NAMALWA (cell line): ENCODE measurements at regions not wholly inside any gene's neighbourhood (a gene's known extent, or its start where the extent isn't known, plus 50 kb on each side); places are given as distances from the start of the nearest gene placed in this dataset.
"Not testable (repeated sequence)": the region's sequence is repeated elsewhere in the genome, so short reads cannot be mapped to it uniquely, and the experiment has no call there.

Experiments
- DNase-seq: peaks from one replicate; pipeline ENCODE4 v3.0.0-alpha.2; 2015; ENCODE audit warnings: low spot score

GRCh38 chr7:19533266-19533665, 175.6 kb downstream of the POLR1F start:
- no peak for DNase-seq

- DNase-seq, result no peak
Measured at GRCh38 chr7:19530852-19531251, 178.0 kb downstream of the POLR1F start.

DNA sequence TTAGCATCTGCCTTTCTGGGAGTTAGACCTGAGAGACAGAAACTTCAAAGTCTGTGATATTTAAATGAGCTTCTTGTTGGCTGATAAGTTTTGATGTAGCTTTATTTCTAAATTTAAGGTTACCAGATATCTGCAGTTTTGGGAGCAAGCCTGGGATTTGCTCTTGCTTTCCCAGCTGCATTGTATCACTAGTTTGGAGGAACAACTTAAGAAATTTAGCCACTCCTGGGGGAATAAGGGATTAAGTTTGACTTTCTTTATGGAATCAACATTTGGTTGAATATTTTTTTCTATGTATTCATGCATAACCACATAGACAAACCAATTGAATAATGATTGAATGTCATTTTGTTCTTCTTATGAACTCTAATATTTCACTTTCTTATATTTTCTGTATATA, 178.6 kb downstream of the POLR1F start:
- no peak for DNase-seq

DNA sequence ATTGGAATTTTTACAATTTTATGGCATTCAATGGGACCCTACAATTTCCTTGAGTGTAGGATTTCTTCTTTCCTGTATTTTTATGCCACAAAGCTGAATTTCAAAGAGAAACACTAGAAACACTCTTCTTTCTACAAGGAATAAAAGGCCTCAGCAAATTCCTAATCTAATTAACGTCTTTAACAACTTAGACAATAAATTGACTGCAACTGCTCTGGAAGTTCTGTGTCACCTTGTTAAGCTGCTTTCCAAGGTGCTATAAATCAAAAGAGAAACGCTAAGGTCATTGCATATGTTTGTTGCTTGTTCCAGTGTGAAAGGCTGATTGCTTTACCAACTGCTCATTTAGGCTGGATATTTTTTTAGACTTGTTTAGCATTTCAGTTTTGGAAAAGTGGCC, 182.2 kb downstream of the POLR1F start:
- no peak for DNase-seq

DNA sequence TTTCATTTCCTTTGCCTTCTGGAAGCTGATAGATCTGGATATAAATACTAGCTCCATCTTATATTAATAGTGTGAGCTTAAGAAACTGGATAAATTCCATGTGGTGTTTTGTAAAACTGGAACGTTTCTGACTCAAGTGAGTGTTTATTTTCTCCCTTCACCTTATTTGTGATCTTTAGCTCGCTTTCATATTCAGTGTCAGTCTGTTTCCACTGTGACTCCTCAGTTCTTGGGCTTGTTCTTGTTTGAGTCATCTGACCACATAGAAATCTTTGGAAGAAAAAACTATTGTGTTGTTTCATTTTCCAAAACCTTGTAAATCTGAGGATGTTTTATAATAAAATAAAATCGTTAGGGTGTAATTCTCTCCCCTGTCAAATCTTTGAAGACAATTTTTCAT, 186.4 kb downstream of the POLR1F start:
- no peak for DNase-seq

DNA sequence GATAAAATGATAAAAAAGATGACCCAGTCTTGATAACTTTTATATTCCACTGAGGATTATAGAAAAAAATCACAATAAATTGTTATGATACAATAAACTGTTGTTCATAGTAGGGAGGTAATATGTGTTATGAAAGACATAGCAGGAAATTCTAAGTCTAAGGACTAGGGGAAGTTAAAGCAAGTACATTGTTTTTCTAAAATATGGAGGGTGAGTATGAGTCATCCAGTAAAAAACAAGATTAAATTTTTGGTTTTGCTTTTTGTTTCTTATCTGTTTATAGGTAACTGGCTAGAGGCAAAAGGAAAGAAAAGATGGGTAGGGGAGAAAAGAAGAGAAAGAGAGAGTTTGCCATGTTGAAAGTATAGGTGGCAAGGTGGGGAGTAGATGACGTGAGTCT, 188.4 kb downstream of the POLR1F start:
- DNase-seq, result no peak

GRCh38 chr7:19519443-19520021, 189.3 kb downstream of the POLR1F start:
- no peak for DNase-seq

- DNase-seq, result not testable (repeated sequence)
Measured at GRCh38 chr7:19517546-19517945, 191.3 kb downstream of the POLR1F start.

DNA sequence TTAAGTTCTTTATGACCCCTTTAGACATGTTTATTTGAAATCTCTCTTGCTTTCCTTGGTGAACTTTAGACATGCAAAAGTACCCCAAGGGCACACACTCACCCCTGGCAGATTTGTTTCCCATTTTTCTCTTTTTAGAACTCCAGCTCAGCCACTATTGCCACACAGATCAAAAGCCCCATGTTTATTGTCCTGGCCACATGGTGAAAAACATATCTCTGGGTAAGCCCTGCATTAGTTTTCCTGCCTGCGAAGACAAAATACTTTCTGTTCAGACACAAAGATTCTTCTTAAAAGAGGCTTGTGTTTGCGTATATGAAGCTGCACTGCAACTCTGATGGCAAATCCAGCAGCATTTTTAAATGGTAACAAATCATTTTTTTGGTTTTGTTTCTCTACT, 200.0 kb downstream of the POLR1F start:
- no peak for DNase-seq

GRCh38 chr7:19508124-19508523, 200.7 kb downstream of the POLR1F start:
- DNase-seq, result no peak

DNA sequence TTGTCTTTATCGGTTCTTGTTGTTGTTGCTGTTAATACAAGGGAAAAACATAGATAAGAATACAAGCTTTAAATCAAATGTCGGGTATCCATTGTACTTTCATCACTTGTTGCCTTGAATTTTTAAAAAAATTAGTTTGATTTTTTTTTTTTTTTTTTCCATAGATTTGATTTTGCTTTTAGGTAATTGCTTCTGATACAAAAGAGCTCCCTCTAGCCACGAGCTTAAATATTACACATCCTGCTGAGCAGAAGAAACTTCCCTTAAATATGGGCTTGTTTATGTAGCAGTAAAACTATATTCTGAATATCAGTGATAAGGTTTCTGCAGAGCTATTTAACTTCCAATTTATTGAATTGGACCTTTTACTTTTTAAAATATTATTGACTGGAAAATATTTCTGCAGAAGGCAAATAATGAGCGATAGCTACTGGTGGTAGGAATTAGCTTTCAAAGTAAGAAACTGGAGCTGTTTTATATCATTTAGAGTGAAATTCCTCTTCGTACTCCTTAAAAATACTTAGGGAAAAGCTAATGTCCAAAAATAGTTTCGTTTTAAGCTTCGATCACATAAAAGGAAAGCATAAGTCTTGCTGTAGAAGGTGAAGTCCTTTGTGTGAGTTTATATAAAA, 216.9 kb downstream of the POLR1F start:
- DNase-seq, result peak; percentile 74

DNA sequence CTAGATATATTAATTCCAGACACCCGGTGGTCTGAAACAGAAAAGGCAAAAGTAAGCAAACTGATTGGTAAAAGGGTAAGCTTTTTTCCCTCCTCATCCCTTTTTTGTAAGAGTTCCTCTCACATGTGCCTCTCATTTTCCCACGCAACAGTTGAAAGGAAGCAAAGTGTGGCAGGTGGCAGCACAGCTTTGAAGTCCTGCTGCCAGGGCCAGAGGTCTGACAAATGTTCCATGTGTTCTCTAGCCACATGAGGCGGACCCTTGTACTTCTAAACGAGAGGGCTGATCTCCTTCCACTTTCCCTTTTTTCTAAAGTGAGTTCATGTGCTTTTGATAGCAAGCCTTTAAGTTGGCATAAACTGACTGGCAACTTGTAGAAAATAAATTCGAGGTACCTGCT, 217.5 kb downstream of the POLR1F start:
- no peak for DNase-seq

DNA sequence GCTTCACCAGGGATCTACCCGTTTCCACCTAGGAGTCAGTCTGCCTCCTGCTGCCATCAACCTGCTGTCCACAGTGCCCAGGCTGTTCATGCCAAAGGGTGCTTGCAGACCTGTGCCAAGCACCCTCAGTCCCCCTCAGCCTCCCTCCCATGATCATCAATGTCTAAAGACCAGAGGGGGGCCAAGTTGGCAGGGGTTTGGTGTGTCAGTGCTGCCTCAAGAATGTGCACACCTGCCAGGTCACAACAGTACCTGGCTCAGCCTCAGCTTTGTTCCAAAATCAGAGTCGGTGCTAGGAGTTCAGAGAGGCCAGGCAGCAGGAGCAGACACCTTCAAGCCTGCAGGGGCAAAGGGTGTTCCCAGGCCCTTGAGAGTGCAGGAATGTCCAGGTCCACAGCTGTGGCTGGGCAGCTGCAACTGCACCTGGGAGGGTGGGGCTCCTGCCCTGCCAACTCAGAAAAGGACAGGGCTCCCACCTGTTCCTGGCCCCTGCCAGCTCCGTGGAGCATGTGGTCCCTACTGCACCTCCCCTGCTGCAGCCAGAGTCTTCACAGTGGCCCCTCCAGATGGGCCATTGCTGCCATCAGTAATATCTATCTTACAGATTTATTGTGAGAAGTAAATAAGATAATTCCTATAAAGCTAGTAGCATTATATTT, 219.5 kb downstream of the POLR1F start:
- no peak for DNase-seq

GRCh38 chr7:19488056-19488455, 220.8 kb downstream of the POLR1F start:
- no peak for DNase-seq

- no peak for DNase-seq
Measured at GRCh38 chr7:19482628-19483027, 226.2 kb downstream of the POLR1F start.

DNA sequence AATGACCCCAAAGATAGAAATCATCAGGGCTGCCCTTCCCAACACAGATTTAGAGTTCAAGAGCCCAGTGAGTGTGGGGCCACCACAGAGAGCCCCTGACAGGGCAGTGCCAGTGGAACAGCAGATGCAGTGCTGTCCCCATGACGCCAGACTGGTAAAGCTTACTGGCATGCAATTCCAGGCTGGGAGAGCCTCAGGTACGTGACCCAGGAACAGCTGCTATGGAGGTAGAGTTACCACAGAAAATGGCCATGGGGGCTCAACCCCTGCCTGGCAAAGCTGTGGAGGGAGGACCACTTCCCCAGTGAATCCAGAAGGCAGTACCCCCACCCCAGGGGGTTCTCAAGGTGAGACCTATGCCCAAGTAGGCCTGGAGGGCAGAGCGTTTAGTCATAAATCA, 228.5 kb downstream of the POLR1F start:
- no peak for DNase-seq

DNA sequence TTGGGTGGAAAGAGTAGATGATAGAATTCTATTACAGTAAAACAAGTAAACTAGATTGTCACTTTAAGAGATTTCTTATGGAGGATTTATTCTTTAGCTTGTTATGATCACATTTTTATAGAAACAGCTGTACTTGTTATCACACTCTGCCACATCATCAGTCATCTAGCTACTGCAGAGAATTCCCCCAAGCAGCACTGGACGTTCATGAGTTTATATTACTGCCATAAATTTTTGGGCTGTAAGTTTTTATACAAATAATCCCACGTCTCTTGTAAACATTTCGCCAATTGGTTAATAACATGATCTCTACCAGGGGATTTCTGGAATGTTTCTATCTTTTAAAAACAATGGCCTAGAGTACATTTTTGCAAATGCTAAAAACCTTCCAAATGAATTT, 238.8 kb downstream of the POLR1F start:
- DNase-seq, result no peak

GRCh38 chr7:19465861-19466260, 243.0 kb downstream of the POLR1F start:
- no peak for DNase-seq

DNA sequence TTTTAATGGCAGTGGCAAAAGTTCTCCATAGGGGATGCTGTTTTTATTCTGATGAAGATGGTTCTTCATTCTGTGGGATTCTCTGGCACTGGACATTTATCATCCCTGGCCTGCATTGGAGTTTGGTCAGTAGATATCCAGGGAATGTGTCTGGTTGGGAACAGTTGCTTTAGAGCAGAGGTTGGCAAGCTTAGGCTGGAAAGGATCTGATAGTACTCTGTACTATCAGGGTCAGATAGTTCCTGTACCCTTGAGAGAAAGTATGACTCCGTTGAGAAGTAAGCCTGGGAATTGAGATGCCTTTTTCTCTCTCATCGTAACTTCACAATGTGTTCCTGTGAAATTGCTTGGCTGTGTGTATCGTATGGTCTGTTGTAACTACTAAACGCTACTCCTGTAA, 244.1 kb downstream of the POLR1F start:
- DNase-seq, result no peak

DNA sequence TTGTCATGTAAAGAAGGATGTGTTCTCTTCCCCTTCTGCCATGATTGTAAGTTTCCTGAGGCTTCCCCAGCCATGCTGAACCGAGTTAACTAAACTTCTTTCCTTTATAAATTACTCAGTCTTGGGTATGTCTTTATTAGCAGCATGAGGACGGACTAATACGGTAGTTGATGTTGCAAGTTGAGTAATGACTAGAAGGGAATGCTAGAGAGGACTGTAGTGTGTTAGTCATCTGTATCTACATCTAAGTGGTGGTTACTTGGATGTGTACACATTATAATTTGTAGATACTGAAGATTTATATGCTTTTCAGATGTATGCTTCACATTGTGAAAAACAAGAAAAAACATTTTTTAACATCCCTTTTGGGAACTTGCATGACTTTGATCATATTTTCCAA, 244.6 kb downstream of the POLR1F start:
- no peak for DNase-seq

- no peak for DNase-seq
Measured at GRCh38 chr7:19463581-19463980, 245.3 kb downstream of the POLR1F start.

- DNase-seq, result no peak
Measured at GRCh38 chr7:19455623-19456022, 253.2 kb downstream of the POLR1F start.

- DNase-seq, result no peak
Measured at GRCh38 chr7:19448091-19448490, 260.7 kb downstream of the POLR1F start.
